ENCODE measurements at regions not wholly inside any gene's neighbourhood (a gene's known extent, or its start where the extent isn't known, plus 50 kb on each side); places are given as distances from the start of the nearest gene placed in this dataset.

GRCh38 chr3:56899078-56899477 is 97.3 kb upstream of the ARHGEF3 start:
- TF ChIP-seq, protein P1, sequence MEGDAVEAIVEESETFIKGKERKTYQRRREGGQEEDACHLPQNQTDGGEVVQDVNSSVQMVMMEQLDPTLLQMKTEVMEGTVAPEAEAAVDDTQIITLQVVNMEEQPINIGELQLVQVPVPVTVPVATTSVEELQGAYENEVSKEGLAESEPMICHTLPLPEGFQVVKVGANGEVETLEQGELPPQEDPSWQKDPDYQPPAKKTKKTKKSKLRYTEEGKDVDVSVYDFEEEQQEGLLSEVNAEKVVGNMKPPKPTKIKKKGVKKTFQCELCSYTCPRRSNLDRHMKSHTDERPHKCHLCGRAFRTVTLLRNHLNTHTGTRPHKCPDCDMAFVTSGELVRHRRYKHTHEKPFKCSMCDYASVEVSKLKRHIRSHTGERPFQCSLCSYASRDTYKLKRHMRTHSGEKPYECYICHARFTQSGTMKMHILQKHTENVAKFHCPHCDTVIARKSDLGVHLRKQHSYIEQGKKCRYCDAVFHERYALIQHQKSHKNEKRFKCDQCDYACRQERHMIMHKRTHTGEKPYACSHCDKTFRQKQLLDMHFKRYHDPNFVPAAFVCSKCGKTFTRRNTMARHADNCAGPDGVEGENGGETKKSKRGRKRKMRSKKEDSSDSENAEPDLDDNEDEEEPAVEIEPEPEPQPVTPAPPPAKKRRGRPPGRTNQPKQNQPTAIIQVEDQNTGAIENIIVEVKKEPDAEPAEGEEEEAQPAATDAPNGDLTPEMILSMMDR (IDR thresholded peaks at IDR 0.05): no peak
- Mint-ChIP-seq H3K36me3 (ENCODE audit: low read depth) (peaks cover 14% of the 10 kb centered on the region), H3K4me3 (no peak overlapping the region), H3K27ac (peak overlapping the region; percentile 38), H3K4me1 (ENCODE audit: low read depth) (peaks cover 69% of the 10 kb centered on the region), H3K9me3 (no peaks in the 10 kb centered on the region), H3K27me3 (no peaks in the 10 kb centered on the region)
- DNase-seq (no peak), ATAC-seq (no peak)
- intact Hi-C loops (cut with micrococcal nuclease): no loop called here
- ChIA-PET POLR2A (interaction anchor here (1.3 to 2.5 kb wide), 3 partner anchors 9 to 18 kb away, joined by 3 to 7 read pairs (median 4); no protein-coding TSS in a partner anchor), CTCF (interaction anchor here (1.5 to 2.8 kb wide), 2 partner anchors 10 to 15 kb away, joined by 3 to 7 read pairs; no protein-coding TSS in a partner anchor)

GRCh38 chr3:56896357-56896756 is 94.6 kb upstream of the ARHGEF3 start:
- TF ChIP-seq, protein P1 (IDR thresholded peaks at IDR 0.05): no peak
- H3K27me3 Mint-ChIP-seq: no peaks in the 10 kb centered on the region
- H3K36me3 Mint-ChIP-seq (ENCODE audit: low read depth): peaks cover 10% of the 10 kb centered on the region
- ATAC-seq (no peak), DNase-seq (no peak)
- ChIA-PET CTCF (interaction anchor here (1.2 to 2.8 kb wide), 2 partner anchors 18 to 92 kb away, joined by 3 to 7 read pairs; no protein-coding TSS in a partner anchor), POLR2A (interaction anchor here (2.5 kb wide), 1 partner anchor 21 kb away, joined by 7 read pairs; no protein-coding TSS in a partner anchor)
- no peak overlapping the region for H3K27ac Mint-ChIP-seq
- no peak overlapping the region for H3K4me3 Mint-ChIP-seq
- H3K4me1 Mint-ChIP-seq (ENCODE audit: low read depth): peaks cover 66% of the 10 kb centered on the region
- no peaks in the 10 kb centered on the region for H3K9me3 Mint-ChIP-seq
- intact Hi-C loops (cut with micrococcal nuclease): no loop called here

- H3K4me1 Mint-ChIP-seq (ENCODE audit: low read depth): peaks cover 68% of the 10 kb centered on the region
- ChIA-PET CTCF (interaction anchor here (0.8 to 1.6 kb wide), 2 partner anchors 21 to 93 kb away, joined by 3 to 5 read pairs; no protein-coding TSS in a partner anchor), POLR2A (interaction anchor here (0.7 to 1.4 kb wide), 3 partner anchors 9 to 23 kb away, joined by 3 to 4 read pairs (median 3); no protein-coding TSS in a partner anchor)
- peaks cover 10% of the 10 kb centered on the region for H3K36me3 Mint-ChIP-seq (ENCODE audit: low read depth)
- no peaks in the 10 kb centered on the region for H3K9me3 Mint-ChIP-seq
- H3K27me3 Mint-ChIP-seq: no peaks in the 10 kb centered on the region
- ATAC-seq (peak; percentile 82), DNase-seq (peak; percentile 73)
- TF ChIP-seq, protein P1 (IDR thresholded peaks at IDR 0.05): no peak
- intact Hi-C loops (cut with micrococcal nuclease): no loop called here
- H3K27ac Mint-ChIP-seq: peak overlapping the region; percentile 30
- H3K4me3 Mint-ChIP-seq: peak overlapping the region; percentile 47
These were observed 93.2 kb upstream of the ARHGEF3 start for GRCh38 chr3:56894881-56895431.

DNA sequence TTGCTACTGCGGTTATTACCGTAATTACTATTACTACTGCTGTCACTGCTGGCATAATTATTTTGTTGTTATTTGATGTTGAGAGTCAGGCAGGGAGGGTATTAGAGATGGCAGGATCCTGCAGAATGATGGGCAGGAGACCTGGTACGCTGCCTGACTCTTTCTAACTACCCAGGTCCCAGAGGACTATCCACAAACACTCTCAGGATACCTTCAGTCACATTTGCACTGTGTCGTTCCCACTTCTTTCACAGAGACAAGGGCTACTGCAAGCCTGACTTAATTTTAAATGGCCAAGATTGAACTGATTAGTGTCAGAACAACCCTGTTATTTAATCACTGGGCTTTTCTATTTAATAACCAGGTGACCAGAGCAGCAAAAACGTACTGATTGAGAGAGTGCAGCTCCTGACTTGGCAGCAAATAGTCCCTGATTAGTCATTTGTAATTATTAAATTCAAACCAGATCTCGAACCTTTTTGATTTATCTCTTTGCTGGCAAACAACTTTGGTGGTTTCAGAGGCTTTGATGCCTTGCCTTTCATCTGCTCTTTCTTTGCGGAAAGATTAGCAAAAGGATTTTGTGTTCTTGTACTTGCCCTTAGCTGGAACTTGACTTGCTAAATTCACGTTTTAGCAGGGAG is 88.8 kb upstream of the ARHGEF3 start:
- intact Hi-C loops (cut with micrococcal nuclease): no loop called here
- Mint-ChIP-seq H3K9me3 (no peaks in the 10 kb centered on the region), H3K27me3 (no peaks in the 10 kb centered on the region), H3K4me3 (peak overlapping the region; percentile 12), H3K4me1 (ENCODE audit: low read depth) (peaks cover 82% of the 10 kb centered on the region), H3K36me3 (ENCODE audit: low read depth) (peaks cover 3% of the 10 kb centered on the region), H3K27ac (no peak overlapping the region)
- TF ChIP-seq, protein P1 (IDR thresholded peaks at IDR 0.05): no peak
- ChIA-PET POLR2A (interaction anchor here (2.1 kb wide), 1 partner anchor 26 kb away, joined by 4 read pairs; no protein-coding TSS in a partner anchor), CTCF (interaction anchor here (1.0 to 2.6 kb wide), 6 partner anchors 12 to 188 kb away, joined by 3 to 9 read pairs (median 4); no protein-coding TSS in a partner anchor)
- DNase-seq: no peak
- ATAC-seq: no peak
